HEK293 (cell line): ENCODE measurements at regions not wholly inside any gene's neighbourhood (a gene's known extent, or its start where the extent isn't known, plus 50 kb on each side); places are given as distances from the start of the nearest gene placed in this dataset.
"Not testable (repeated sequence)": the region's sequence is repeated elsewhere in the genome, so short reads cannot be mapped to it uniquely, and the experiment has no call there.

Experiments
- CTCF ChIA-PET: fragments of 350-600 bp; formaldehyde crosslinking; extraction: SDS; loops from one replicate; lab custom pipeline; 2021; ENCODE audit warnings: antibody characterized with exemption; lab: Yijun Ruan, JAX
- POLR2A ChIA-PET: fragments of 300-600 bp; formaldehyde crosslinking; extraction: SDS; loops from one replicate; lab custom pipeline; 2020; ENCODE audit warnings: antibody characterized with exemption, inconsistent platforms; lab: Yijun Ruan, JAX
- H3K27ac ChIP-seq: fragments of 200-500 bp; sonication (Bioruptor generic); 2 replicates; pipeline ENCODE4 v1.5.1; 2014; ENCODE audit warnings: low read depth, low read length, control low read depth, inconsistent platforms; ENCODE audit errors: extremely low read depth
- H3K36me3 ChIP-seq, 2 experiments: fragments of 200-500 bp in 1 of 2; sonication (Bioruptor generic) in 1 of 2; 1 replicate in 1 of 2; 2 replicates in 1 of 2; pipeline ENCODE4 v1.5.1; 2014 to 2017; ENCODE audit warnings: inconsistent platforms in 2 of 2, low read length in 2 of 2; ENCODE audit not compliant: control insufficient read depth in 2 of 2, insufficient read depth in 1 of 2
- H3K4me1 ChIP-seq: fragments of 200-500 bp; sonication (Bioruptor generic); 2 replicates; pipeline ENCODE4 v1.5.1; 2014; ENCODE audit warnings: mild to moderate bottlenecking, low read length, inconsistent platforms; ENCODE audit not compliant: control insufficient read depth, insufficient read depth
- H3K4me3 ChIP-seq: 2 replicates; pipeline ENCODE4 v1.5.1; 2011; ENCODE audit warnings: low read depth, mild to moderate bottlenecking, control low read depth, low read length, moderate library complexity
- H3K9me3 ChIP-seq: fragments of 200-500 bp; sonication (Bioruptor generic); 2 replicates; pipeline ENCODE4 v1.5.1; 2014; ENCODE audit warnings: low read depth, low read length, inconsistent platforms; ENCODE audit not compliant: control insufficient read depth, insufficient read depth
- KLF7 ChIP-seq: fragments of 450-650 bp; formaldehyde crosslinking; IDR thresholded peaks from 2 replicates; pipeline ENCODE4 v1.5.1; 2016; ENCODE audit warnings: missing biosample characterization, missing genetic modification characterization, borderline replicate concordance
- PRDM1 ChIP-seq: fragments of 450-650 bp; formaldehyde crosslinking; IDR thresholded peaks from 2 replicates; pipeline ENCODE4; 2016; ENCODE audit warnings: missing biosample characterization, missing genetic modification characterization
- PRDM4 ChIP-seq: fragments of 450-650 bp; formaldehyde crosslinking; IDR thresholded peaks from 2 replicates; pipeline ENCODE4 v1.5.1; 2017; ENCODE audit warnings: missing biosample characterization, missing genetic modification characterization
- SALL2 ChIP-seq: fragments of 450-650 bp; formaldehyde crosslinking; IDR thresholded peaks from 2 replicates; pipeline ENCODE4 v1.5.0; 2017; ENCODE audit warnings: missing biosample characterization, mild to moderate bottlenecking, missing genetic modification characterization, borderline replicate concordance
- ZBTB1 ChIP-seq: fragments of 450-650 bp; formaldehyde crosslinking; IDR thresholded peaks from 2 replicates; pipeline ENCODE4 v1.5.1; 2016; ENCODE audit warnings: missing biosample characterization, missing genetic modification characterization
- ZBTB6 ChIP-seq: fragments of 450-650 bp; formaldehyde crosslinking; IDR thresholded peaks from 2 replicates; pipeline ENCODE4 v1.5.1; 2017; ENCODE audit warnings: missing biosample characterization, missing genetic modification characterization
- ZFP69B ChIP-seq: fragments of 450-650 bp; formaldehyde crosslinking; IDR thresholded peaks from 2 replicates; pipeline ENCODE4 v1.5.1; 2016; ENCODE audit warnings: missing biosample characterization, missing genetic modification characterization
- ZNF10 ChIP-seq: fragments of 450-650 bp; formaldehyde crosslinking; IDR thresholded peaks from 2 replicates; pipeline ENCODE4 v1.5.1; 2017; ENCODE audit warnings: missing biosample characterization, missing genetic modification characterization
- ZNF133 ChIP-seq: fragments of 450-650 bp; formaldehyde crosslinking; IDR thresholded peaks from 2 replicates; pipeline ENCODE4 v1.5.1; 2016; ENCODE audit warnings: missing biosample characterization, missing genetic modification characterization
- ZNF155 ChIP-seq: fragments of 450-650 bp; formaldehyde crosslinking; IDR thresholded peaks from 2 replicates; pipeline ENCODE4 v1.5.1; 2016; ENCODE audit warnings: missing biosample characterization, missing genetic modification characterization
- ZNF223 ChIP-seq: fragments of 450-650 bp; formaldehyde crosslinking; IDR thresholded peaks from 2 replicates; pipeline ENCODE4 v1.5.1; 2016; ENCODE audit warnings: missing biosample characterization, missing genetic modification characterization
- ZNF629 ChIP-seq: fragments of 450-650 bp; formaldehyde crosslinking; IDR thresholded peaks from 2 replicates; pipeline ENCODE4 v1.5.1; 2017; ENCODE audit warnings: missing biosample characterization, missing genetic modification characterization
- ZNF776 ChIP-seq: fragments of 450-650 bp; formaldehyde crosslinking; IDR thresholded peaks from 2 replicates; pipeline ENCODE4 v1.5.0; 2017; ENCODE audit warnings: missing biosample characterization, missing genetic modification characterization, borderline replicate concordance
- ZNF792 ChIP-seq: fragments of 450-650 bp; formaldehyde crosslinking; IDR thresholded peaks from 2 replicates; pipeline ENCODE4 v1.5.1; 2016; ENCODE audit warnings: missing biosample characterization, missing genetic modification characterization
- ZNF843 ChIP-seq: fragments of 450-650 bp; formaldehyde crosslinking; IDR thresholded peaks from 2 replicates; pipeline ENCODE4 v1.5.1; 2016; ENCODE audit warnings: missing biosample characterization, missing genetic modification characterization
- ZSCAN23 ChIP-seq: fragments of 450-650 bp; formaldehyde crosslinking; IDR thresholded peaks from 2 replicates; pipeline ENCODE4 v1.5.1; 2016; ENCODE audit warnings: missing biosample characterization, missing genetic modification characterization
- TF ChIP-seq, protein P1 (sequence below): fragments of 450-650 bp; formaldehyde crosslinking; IDR thresholded peaks from 2 replicates; pipeline ENCODE4 v1.5.1; 2017; ENCODE audit warnings: missing biosample characterization, missing genetic modification characterization

DNA sequence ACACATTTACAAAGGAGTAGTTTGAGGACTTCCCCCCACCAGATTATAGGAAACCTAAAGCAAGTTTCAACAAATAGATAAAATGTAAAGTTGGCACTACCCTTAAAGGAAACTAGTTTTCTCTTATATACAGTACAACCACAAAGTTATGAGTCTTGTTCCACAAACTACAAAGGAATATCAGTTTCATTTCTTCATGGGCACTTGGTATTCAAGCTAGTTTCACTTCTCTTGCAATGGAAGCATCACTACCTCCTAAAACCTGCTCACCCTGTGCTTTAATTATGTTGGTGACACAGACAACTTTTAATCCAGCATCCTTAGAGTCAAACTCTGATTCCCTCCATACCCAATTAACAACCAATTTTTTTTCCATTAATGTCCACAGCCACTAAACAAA, 707.0 kb downstream of the ROBO2 start:
- TF ChIP-seq ZNF629 (no peak), PRDM4 (tag by site-specific recombination) (no peak), ZNF776 (tag by site-specific recombination) (no peak), SALL2 (tag by site-specific recombination) (no peak), ZBTB6 (tag by site-specific recombination) (no peak), ZNF10 (no peak)
- TF ChIP-seq, protein P1, sequence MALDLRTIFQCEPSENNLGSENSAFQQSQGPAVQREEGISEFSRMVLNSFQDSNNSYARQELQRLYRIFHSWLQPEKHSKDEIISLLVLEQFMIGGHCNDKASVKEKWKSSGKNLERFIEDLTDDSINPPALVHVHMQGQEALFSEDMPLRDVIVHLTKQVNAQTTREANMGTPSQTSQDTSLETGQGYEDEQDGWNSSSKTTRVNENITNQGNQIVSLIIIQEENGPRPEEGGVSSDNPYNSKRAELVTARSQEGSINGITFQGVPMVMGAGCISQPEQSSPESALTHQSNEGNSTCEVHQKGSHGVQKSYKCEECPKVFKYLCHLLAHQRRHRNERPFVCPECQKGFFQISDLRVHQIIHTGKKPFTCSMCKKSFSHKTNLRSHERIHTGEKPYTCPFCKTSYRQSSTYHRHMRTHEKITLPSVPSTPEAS (tag by site-specific recombination) = no peak
- TF ChIP-seq, all 188 proteins: peak for 0
- CTCF ChIA-PET = no interaction called here
- Histone ChIP-seq H3K4me3 (no peak overlapping the region), H3K4me1 (no peaks in the 10 kb centered on the region), H3K36me3 (no peaks in the 10 kb centered on the region), H3K27ac (no peak overlapping the region), H3K9me3 (no peaks in the 10 kb centered on the region)
- POLR2A ChIA-PET = no interaction called here

DNA sequence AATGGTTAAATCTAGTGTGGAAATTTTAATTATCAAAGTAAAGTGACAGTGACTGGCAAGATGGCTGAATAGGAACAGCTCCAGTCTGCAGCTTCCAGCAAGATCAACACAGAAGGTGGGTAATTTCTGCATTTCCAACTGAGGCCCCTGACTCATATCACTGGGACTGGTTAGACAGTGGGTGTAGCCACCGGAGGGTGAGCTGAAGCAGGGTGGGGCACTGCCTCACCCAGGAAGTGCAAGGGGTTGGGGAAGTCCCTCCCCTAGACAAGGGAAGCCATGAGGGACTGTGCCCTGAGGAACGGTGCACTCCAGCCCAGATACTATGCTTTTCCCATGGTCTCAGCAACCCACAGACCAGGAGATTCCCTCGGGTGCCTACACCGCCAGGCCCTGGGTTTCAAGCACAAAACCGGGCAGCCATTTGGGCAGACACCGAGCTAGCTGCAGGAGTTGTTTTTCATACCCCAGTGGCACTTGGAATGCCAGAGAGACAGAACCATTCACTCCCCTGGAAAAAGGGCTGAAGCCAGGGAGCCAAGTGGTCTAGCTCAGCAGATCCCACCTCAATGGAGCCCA, 716.6 kb downstream of the ROBO2 start:
- H3K9me3 ChIP-seq, CTCF ChIA-PET: not testable (repeated sequence)

DNA sequence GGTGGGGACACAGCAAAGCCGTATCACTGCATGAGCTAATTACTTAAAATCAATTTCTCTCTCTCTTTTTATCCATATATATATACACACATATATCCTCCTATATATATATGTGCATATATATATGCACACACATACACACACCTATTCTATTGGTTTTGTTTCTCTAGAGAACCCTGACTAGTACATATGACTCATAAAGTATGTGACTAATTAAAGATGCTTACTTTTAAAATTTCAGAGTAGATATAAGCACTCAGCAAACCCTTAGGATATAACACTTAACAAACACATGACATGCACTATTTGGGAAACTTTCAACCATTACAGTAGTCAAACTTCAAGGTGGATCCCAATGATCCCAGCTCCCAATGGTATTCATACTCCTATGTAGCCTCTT, 732.6 kb downstream of the ROBO2 start:
- Histone ChIP-seq H3K4me3 (no peak overlapping the region), H3K9me3 (no peaks in the 10 kb centered on the region), H3K36me3 (no peaks in the 10 kb centered on the region), H3K4me1 (no peaks in the 10 kb centered on the region), H3K27ac (no peak overlapping the region)
- ChIA-PET POLR2A (no interaction called here), CTCF (no interaction called here)
- TF ChIP-seq ZFP69B (tag by site-specific recombination) (no peak), ZNF223 (tag by site-specific recombination) (no peak), KLF7 (no peak), ZNF843 (tag by site-specific recombination) (no peak), ZSCAN23 (tag by site-specific recombination) (no peak), ZNF155 (tag by site-specific recombination) (no peak)

More for the DNA sequence above, 716.6 kb downstream of the ROBO2 start:
- H3K36me3 ChIP-seq, POLR2A ChIA-PET, H3K4me1 ChIP-seq, H3K27ac ChIP-seq, H3K4me3 ChIP-seq: not testable (repeated sequence)

DNA sequence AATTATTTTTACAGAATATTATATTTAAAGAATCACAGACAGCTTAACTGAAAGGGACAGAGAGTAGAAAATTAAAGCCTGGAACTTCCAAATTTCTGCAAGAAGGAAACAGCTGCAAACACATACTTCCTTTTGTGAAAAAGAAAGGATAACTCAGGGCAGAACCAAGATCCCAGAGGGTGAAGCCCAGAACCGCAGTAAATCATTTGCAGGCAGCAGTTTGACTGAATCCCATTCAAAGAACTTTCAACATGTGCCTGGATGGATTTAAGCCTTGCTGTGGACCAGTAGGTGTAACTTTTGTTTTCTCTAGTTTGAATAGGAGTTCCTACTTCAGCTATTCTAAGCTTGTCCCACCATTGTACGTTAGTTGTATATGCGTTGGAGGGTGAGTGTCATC, 733.2 kb downstream of the ROBO2 start:
- CTCF ChIA-PET = no interaction called here
- Histone ChIP-seq H3K27ac (no peak overlapping the region), H3K9me3 (no peaks in the 10 kb centered on the region), H3K4me1 (no peaks in the 10 kb centered on the region), H3K4me3 (no peak overlapping the region), H3K36me3 (no peaks in the 10 kb centered on the region)
- POLR2A ChIA-PET = no interaction called here
- TF ChIP-seq ZNF792 (tag by site-specific recombination) (no peak), ZNF133 (tag by site-specific recombination) (peak; percentile 66), ZBTB1 (tag by site-specific recombination) (no peak), PRDM1 (no peak)
- TF ChIP-seq, all 188 proteins: peak for 1
